ENCODE measurements at regions not wholly inside any gene's neighbourhood (a gene's known extent, or its start where the extent isn't known, plus 50 kb on each side); places are given as distances from the start of the nearest gene placed in this dataset.

GRCh38 chr5:92470770-92471169 is 1087.7 kb upstream of the ARRDC3 start:
- CTCF ChIA-PET, result no interaction called here
- POLR2A ChIA-PET, result no interaction called here

DNA sequence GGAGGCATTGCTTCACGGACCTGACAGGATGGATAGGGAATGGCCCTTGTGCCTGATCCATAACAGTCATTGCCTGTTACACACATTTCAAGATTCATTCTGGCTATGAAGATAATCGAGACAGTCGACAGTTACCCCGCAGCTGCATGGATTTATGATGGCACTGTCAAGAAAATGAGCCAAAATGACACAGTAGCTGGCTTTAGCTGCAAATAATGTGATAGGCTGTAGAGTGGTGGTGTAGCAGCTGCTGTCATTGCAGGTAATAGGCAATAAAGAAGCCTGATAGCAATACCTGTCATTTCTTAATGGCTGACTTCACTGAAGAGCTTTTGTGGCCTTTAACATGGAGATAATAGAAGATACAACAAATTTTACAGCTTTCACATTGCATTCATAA is 1085.2 kb upstream of the ARRDC3 start:
- ATAC-seq (ENCODE audit: low read depth), result no peak
- no peaks in the 10 kb centered on the region for H3K4me1 ChIP-seq (ENCODE audit: control insufficient read depth in 2 of 2, insufficient read depth in 2 of 2, low read length in 2 of 2)
- H3K36me3 ChIP-seq (replicated peaks in 1 of 2; ENCODE audit: control extremely low read depth in 1 of 2, control insufficient read depth in 1 of 2, extremely low read depth in 1 of 2, insufficient read depth in 2 of 2, low read length in 1 of 2), result no peaks in the 10 kb centered on the region
- ChIA-PET POLR2A (no interaction called here), CTCF (no interaction called here)
- DNase-seq, result no peak
- Mint-ChIP-seq H3K9me3 (ENCODE audit: insufficient read depth) (peaks cover 3% of the 10 kb centered on the region), H3K4me3 (no peak overlapping the region), H3K27me3 (no peaks in the 10 kb centered on the region), H3K27ac (no peak overlapping the region), H3K4me1 (no peaks in the 10 kb centered on the region)
- no peak overlapping the region for H3K4me2 ChIP-seq (replicated peaks; ENCODE audit: low read depth, low read length, poor library complexity, severe bottlenecking)
- H3K79me2 ChIP-seq (ENCODE audit: control insufficient read depth, insufficient read depth, low read length), result no peaks in the 10 kb centered on the region
- no peak overlapping the region for H2AFZ ChIP-seq (ENCODE audit: insufficient read depth, low read depth, low read length, poor library complexity, severe bottlenecking)
- no CpG with 5 or more reads among the region's 4 CpGs for WGBS (ENCODE audit: insufficient coverage)
- peaks cover 0 to 6% (median 0%) of the 10 kb centered on the region in 3 donors for H3K9me3 ChIP-seq (ENCODE audit: control extremely low read depth in 1 of 3, control insufficient read depth in 2 of 3, insufficient read depth in 1 of 3, low read length in 2 of 3)
- H4K20me1 ChIP-seq (ENCODE audit: control insufficient read depth, insufficient read depth, low read length, poor library complexity, severe bottlenecking), result no peaks in the 10 kb centered on the region
- no peak for TF ChIP-seq EZH2 (IDR thresholded peaks at IDR 0.05; ENCODE audit: borderline replicate concordance, insufficient read depth, low read depth, low read length, poor library complexity, severe bottlenecking)
- TF ChIP-seq, protein P1, sequence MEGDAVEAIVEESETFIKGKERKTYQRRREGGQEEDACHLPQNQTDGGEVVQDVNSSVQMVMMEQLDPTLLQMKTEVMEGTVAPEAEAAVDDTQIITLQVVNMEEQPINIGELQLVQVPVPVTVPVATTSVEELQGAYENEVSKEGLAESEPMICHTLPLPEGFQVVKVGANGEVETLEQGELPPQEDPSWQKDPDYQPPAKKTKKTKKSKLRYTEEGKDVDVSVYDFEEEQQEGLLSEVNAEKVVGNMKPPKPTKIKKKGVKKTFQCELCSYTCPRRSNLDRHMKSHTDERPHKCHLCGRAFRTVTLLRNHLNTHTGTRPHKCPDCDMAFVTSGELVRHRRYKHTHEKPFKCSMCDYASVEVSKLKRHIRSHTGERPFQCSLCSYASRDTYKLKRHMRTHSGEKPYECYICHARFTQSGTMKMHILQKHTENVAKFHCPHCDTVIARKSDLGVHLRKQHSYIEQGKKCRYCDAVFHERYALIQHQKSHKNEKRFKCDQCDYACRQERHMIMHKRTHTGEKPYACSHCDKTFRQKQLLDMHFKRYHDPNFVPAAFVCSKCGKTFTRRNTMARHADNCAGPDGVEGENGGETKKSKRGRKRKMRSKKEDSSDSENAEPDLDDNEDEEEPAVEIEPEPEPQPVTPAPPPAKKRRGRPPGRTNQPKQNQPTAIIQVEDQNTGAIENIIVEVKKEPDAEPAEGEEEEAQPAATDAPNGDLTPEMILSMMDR (IDR thresholded peaks at IDR 0.05), result no peak
- no peak overlapping the region for H3K4me3 ChIP-seq (ENCODE audit: control extremely low read depth in 1 of 5, extremely low read depth in 1 of 5, insufficient read depth in 1 of 5, low read depth in 2 of 5, low read length in 4 of 5)
- intact Hi-C loops (cut with micrococcal nuclease), result no loop called here
- no peaks in the 10 kb centered on the region for H3K27me3 ChIP-seq (replicated peaks in 1 of 4; ENCODE audit: control extremely low read depth in 1 of 4, control insufficient read depth in 3 of 4, insufficient read depth in 4 of 4, low read length in 3 of 4)
- H3K9ac ChIP-seq (ENCODE audit: low read length), result no peak overlapping the region
- H3K27ac ChIP-seq (ENCODE audit: low read length in 2 of 2), result no peak overlapping the region

More at GRCh38 chr5:92470770-92471169, 1087.7 kb upstream of the ARRDC3 start:
- no peaks in the 10 kb centered on the region for H4K20me1 ChIP-seq (ENCODE audit: control insufficient read depth, insufficient read depth, low read length, poor library complexity, severe bottlenecking)
- no peaks in the 10 kb centered on the region for H3K4me1 ChIP-seq (ENCODE audit: control insufficient read depth in 2 of 2, insufficient read depth in 2 of 2, low read length in 2 of 2)
- no peak overlapping the region for H3K9ac ChIP-seq (ENCODE audit: low read length)
- Mint-ChIP-seq H3K4me3 (no peak overlapping the region), H3K27me3 (no peaks in the 10 kb centered on the region), H3K4me1 (no peaks in the 10 kb centered on the region), H3K27ac (no peak overlapping the region), H3K9me3 (ENCODE audit: insufficient read depth) (peaks cover 6% of the 10 kb centered on the region)
- no peak overlapping the region for H2AFZ ChIP-seq (ENCODE audit: insufficient read depth, low read depth, low read length, poor library complexity, severe bottlenecking)
- intact Hi-C loops (cut with micrococcal nuclease), result no loop called here
- no peak for TF ChIP-seq EZH2 (IDR thresholded peaks at IDR 0.05; ENCODE audit: borderline replicate concordance, insufficient read depth, low read depth, low read length, poor library complexity, severe bottlenecking)
- TF ChIP-seq, protein P1 (IDR thresholded peaks at IDR 0.05), result no peak
- no peak overlapping the region for H3K4me3 ChIP-seq (ENCODE audit: control extremely low read depth in 1 of 5, extremely low read depth in 1 of 5, insufficient read depth in 1 of 5, low read depth in 2 of 5, low read length in 4 of 5)
- H3K9me3 ChIP-seq (ENCODE audit: control extremely low read depth in 1 of 3, control insufficient read depth in 2 of 3, insufficient read depth in 1 of 3, low read length in 2 of 3), result peaks cover 0 to 8% (median 0%) of the 10 kb centered on the region in 3 donors
- no peaks in the 10 kb centered on the region for H3K36me3 ChIP-seq (replicated peaks in 1 of 2; ENCODE audit: control extremely low read depth in 1 of 2, control insufficient read depth in 1 of 2, extremely low read depth in 1 of 2, insufficient read depth in 2 of 2, low read length in 1 of 2)
- H3K79me2 ChIP-seq (ENCODE audit: control insufficient read depth, insufficient read depth, low read length), result no peaks in the 10 kb centered on the region
- no peak overlapping the region for H3K27ac ChIP-seq (ENCODE audit: low read length in 2 of 2)
- no peaks in the 10 kb centered on the region for H3K27me3 ChIP-seq (replicated peaks in 1 of 4; ENCODE audit: control extremely low read depth in 1 of 4, control insufficient read depth in 3 of 4, insufficient read depth in 4 of 4, low read length in 3 of 4)
- no peak for ATAC-seq (ENCODE audit: low read depth)
- no peak for DNase-seq
- no peak overlapping the region for H3K4me2 ChIP-seq (replicated peaks; ENCODE audit: low read depth, low read length, poor library complexity, severe bottlenecking)

All from B cell (primary cell).